H9 (cell line): ENCODE measurements at regions not wholly inside any gene's neighbourhood (a gene's known extent, or its start where the extent isn't known, plus 50 kb on each side); places are given as distances from the start of the nearest gene placed in this dataset.

Experiments
- DNase-seq: peaks from one replicate; pipeline ENCODE4 v3.0.0-alpha.2; 2017
- H2AFZ ChIP-seq: one replicate; pipeline ENCODE4 v1.6.1; 2013; ENCODE audit warnings: mild to moderate bottlenecking, low read length, control low read depth, moderate library complexity
- H2AK5ac ChIP-seq: 2 replicates; pipeline ENCODE4 v1.6.1; 2013; ENCODE audit warnings: low read length, control low read depth, mixed read lengths; ENCODE audit not compliant: insufficient read length
- H2BK120ac ChIP-seq: one replicate; pipeline ENCODE4 v1.6.1; 2013; ENCODE audit warnings: low read depth, mild to moderate bottlenecking, low read length, control low read depth, inconsistent platforms; ENCODE audit not compliant: poor library complexity, severe bottlenecking
- H2BK12ac ChIP-seq: 2 replicates; pipeline ENCODE4 v1.6.1; 2013; ENCODE audit warnings: low read length, control low read depth, mixed read lengths, low read depth; ENCODE audit not compliant: insufficient read length
- H2BK15ac ChIP-seq: 2 replicates; pipeline ENCODE4 v1.6.1; 2013; ENCODE audit warnings: low read depth, low read length, control low read depth
- H2BK20ac ChIP-seq: one replicate; pipeline ENCODE4 v1.6.1; 2013; ENCODE audit warnings: low read depth, mild to moderate bottlenecking, low read length, control low read depth, inconsistent platforms; ENCODE audit not compliant: poor library complexity, severe bottlenecking
- H2BK5ac ChIP-seq: 2 replicates; pipeline ENCODE4 v1.6.1; 2013; ENCODE audit warnings: low read length, control low read depth, mixed read lengths; ENCODE audit not compliant: insufficient read length
- H3K14ac ChIP-seq: 2 replicates; pipeline ENCODE4 v1.6.1; 2013; ENCODE audit warnings: low read length, control low read depth; ENCODE audit not compliant: insufficient read depth
- H3K18ac ChIP-seq: 2 replicates; pipeline ENCODE4 v1.6.1; 2013; ENCODE audit warnings: low read depth, mild to moderate bottlenecking, mixed read lengths, low read length, control low read depth; ENCODE audit not compliant: insufficient read length
- H3K23ac ChIP-seq: 2 replicates; pipeline ENCODE4 v1.6.1; 2013; ENCODE audit warnings: low read length, control low read depth, mixed read lengths, low read depth; ENCODE audit not compliant: insufficient read length
- H3K23me2 ChIP-seq: 2 replicates; pipeline ENCODE4 v1.6.1; 2013; ENCODE audit warnings: low read depth, mild to moderate bottlenecking, mixed read lengths, low read length, control low read depth; ENCODE audit not compliant: insufficient read length, poor library complexity, severe bottlenecking
- H3K27ac ChIP-seq: 2 replicates; pipeline ENCODE4 v1.5.1; 2013; ENCODE audit warnings: low read length, control low read depth, mixed read lengths, low read depth; ENCODE audit not compliant: insufficient read length
- H3K27me3 ChIP-seq: 2 replicates; pipeline ENCODE4 v1.6.1; 2013; ENCODE audit warnings: low read length, control low read depth, inconsistent platforms; ENCODE audit not compliant: insufficient read depth
- H3K4ac ChIP-seq: 2 replicates; pipeline ENCODE4 v1.6.1; 2013; ENCODE audit warnings: low read depth, mild to moderate bottlenecking, control low read depth, inconsistent platforms, low read length, moderate library complexity
- H3K4me1 ChIP-seq: 2 replicates; pipeline ENCODE4 v1.6.1; 2013; ENCODE audit warnings: low read length, control low read depth, inconsistent platforms; ENCODE audit not compliant: insufficient read depth
- H3K4me2 ChIP-seq: 2 replicates; pipeline ENCODE4 v1.6.1; 2013; ENCODE audit warnings: low read length, control low read depth, mixed read lengths; ENCODE audit not compliant: insufficient read length, insufficient read depth
- H3K56ac ChIP-seq: 2 replicates; pipeline ENCODE4 v1.6.1; 2013; ENCODE audit warnings: low read depth, mild to moderate bottlenecking, mixed read lengths, low read length, control low read depth; ENCODE audit not compliant: insufficient read length
- H3K79me1 ChIP-seq: 2 replicates; pipeline ENCODE4 v1.6.1; 2013; ENCODE audit warnings: low read depth, mild to moderate bottlenecking, moderate library complexity, low read length, control low read depth, inconsistent platforms; ENCODE audit not compliant: insufficient read depth, poor library complexity, severe bottlenecking
- H3K79me2 ChIP-seq: 2 replicates; pipeline ENCODE4 v1.6.1; 2013; ENCODE audit warnings: low read length, control low read depth, inconsistent platforms; ENCODE audit not compliant: insufficient read depth
- H3K9ac ChIP-seq: 2 replicates; pipeline ENCODE4 v1.6.1; 2013; ENCODE audit warnings: low read length, control low read depth, mixed read lengths; ENCODE audit not compliant: insufficient read length; ENCODE audit errors: extremely low read depth
- H3K9me3 ChIP-seq: one replicate; pipeline ENCODE4 v1.6.1; 2013; ENCODE audit warnings: low read depth, low read length, inconsistent platforms; ENCODE audit not compliant: control insufficient read depth
- H3T11ph ChIP-seq: one replicate; pipeline ENCODE4 v1.6.1; 2013; ENCODE audit warnings: mild to moderate bottlenecking, low read length, control low read depth, inconsistent platforms
- H4K20me1 ChIP-seq: one replicate; pipeline ENCODE4 v1.6.1; 2013; ENCODE audit not compliant: control insufficient read depth, insufficient read length, insufficient read depth
- H4K5ac ChIP-seq: 2 replicates; pipeline ENCODE4 v1.6.1; 2013; ENCODE audit warnings: low read depth, mild to moderate bottlenecking, mixed read lengths, low read length, control low read depth; ENCODE audit not compliant: insufficient read length
- H4K8ac ChIP-seq: replicated peaks from 2 replicates; pipeline ENCODE4 v1.6.1; 2013; ENCODE audit warnings: low read length, control low read depth, mixed read lengths, low read depth; ENCODE audit not compliant: insufficient read length
- H4K91ac ChIP-seq: 2 replicates; pipeline ENCODE4 v1.6.1; 2013; ENCODE audit warnings: low read depth, mild to moderate bottlenecking, moderate library complexity, mixed read lengths, low read length, control low read depth; ENCODE audit not compliant: insufficient read length
- H3K27ac Mint-ChIP-seq, 3 experiments: 2 replicates in 2 of 3; 3 replicates in 1 of 3; pipeline ENCODE4 v1.8.0; 2020 to 2021; ENCODE audit warnings: mixed read lengths in 3 of 3, mild to moderate bottlenecking in 1 of 3, moderate library complexity in 1 of 3
- H3K27me3 Mint-ChIP-seq: 2 replicates; pipeline ENCODE4 v1.8.0; 2021; ENCODE audit warnings: low read depth, mild to moderate bottlenecking, moderate library complexity, mixed read lengths
- H3K36me3 Mint-ChIP-seq, 3 experiments: 2 replicates in 2 of 3; 3 replicates in 1 of 3; pipeline ENCODE4 v1.8.0; 2020 to 2021; ENCODE audit warnings: low read depth in 3 of 3, mixed read lengths in 3 of 3; ENCODE audit not compliant: insufficient read depth in 1 of 3
- H3K4me1 Mint-ChIP-seq, 2 experiments: 2 replicates each; pipeline ENCODE4 v1.8.0; 2020; ENCODE audit warnings: mixed read lengths in 2 of 2
- H3K4me3 Mint-ChIP-seq, 2 experiments: 2 replicates in 1 of 2; 3 replicates in 1 of 2; pipeline ENCODE4 v1.8.0; 2020 to 2021; ENCODE audit warnings: mild to moderate bottlenecking in 2 of 2, mixed read lengths in 2 of 2, moderate library complexity in 1 of 2
- H3K9me3 Mint-ChIP-seq, 2 experiments: 2 replicates in 1 of 2; 3 replicates in 1 of 2; pipeline ENCODE4 v1.8.0; 2020; ENCODE audit warnings: mild to moderate bottlenecking in 2 of 2, mixed read lengths in 2 of 2, moderate library complexity in 1 of 2
- WGBS: extraction: QIAGEN DNeasy Blood & Tissue Kit; methylation state at CpG from one replicate; pipeline ENCODE4 v1.1.7; 2013; ENCODE audit warnings: missing lambda C conversion rate, low lambda C conversion rate, mixed read lengths; ENCODE audit not compliant: insufficient read length; ENCODE audit errors: extremely low coverage; 5-methylcytosine and 5-hydroxymethylcytosine counted together
- TF ChIP-seq, protein P1 (sequence below): fragments of 200-600 bp; sonication (generic); conservative IDR thresholded peaks from 3 replicates; pipeline ENCODE4 v1.8.0; 2021; ENCODE audit warnings: antibody characterized with exemption, mild to moderate bottlenecking

- Mint-ChIP-seq H3K4me3 (no peak overlapping the region), H3K27ac (no peak overlapping the region), H3K36me3 (no peaks in the 10 kb centered on the region; a peak in 1 of 7 replicates), H3K4me1 (peaks cover 14% of the 10 kb centered on the region in 2 experiments), H3K27me3 (no peaks in the 10 kb centered on the region), H3K9me3 (no peaks in the 10 kb centered on the region)
- no peak overlapping the region for H3K56ac ChIP-seq
- WGBS, result no CpG with 5 or more reads among the region's 7 CpGs
- H3K18ac ChIP-seq, result no peak overlapping the region
- no peak overlapping the region for H4K5ac ChIP-seq
- H3K14ac ChIP-seq, result no peak overlapping the region
- no peaks in the 10 kb centered on the region for H3K79me1 ChIP-seq
- H3K4me2 ChIP-seq, result no peak overlapping the region
- no peak overlapping the region for H3K4ac ChIP-seq
- H2BK5ac ChIP-seq, result no peak overlapping the region
- H3T11ph ChIP-seq, result no peak overlapping the region
- no peak overlapping the region for H4K8ac ChIP-seq
- no peak overlapping the region for H2AK5ac ChIP-seq
- H3K23ac ChIP-seq, result no peak overlapping the region
- no peak overlapping the region for H2BK20ac ChIP-seq
- no peaks in the 10 kb centered on the region for H3K79me2 ChIP-seq
- no peak overlapping the region for H3K27ac ChIP-seq
- H3K9me3 ChIP-seq, result no peaks in the 10 kb centered on the region
- no peak overlapping the region for H2BK15ac ChIP-seq
- no peaks in the 10 kb centered on the region for H3K27me3 ChIP-seq
- no peak overlapping the region for H2AFZ ChIP-seq
- H4K20me1 ChIP-seq, result no peaks in the 10 kb centered on the region
- H2BK120ac ChIP-seq, result no peak overlapping the region
- no peak overlapping the region for H4K91ac ChIP-seq
- H3K23me2 ChIP-seq, result no peaks in the 10 kb centered on the region
- no peak overlapping the region for H2BK12ac ChIP-seq
- peak; percentile 80 for DNase-seq
- TF ChIP-seq, protein P1, sequence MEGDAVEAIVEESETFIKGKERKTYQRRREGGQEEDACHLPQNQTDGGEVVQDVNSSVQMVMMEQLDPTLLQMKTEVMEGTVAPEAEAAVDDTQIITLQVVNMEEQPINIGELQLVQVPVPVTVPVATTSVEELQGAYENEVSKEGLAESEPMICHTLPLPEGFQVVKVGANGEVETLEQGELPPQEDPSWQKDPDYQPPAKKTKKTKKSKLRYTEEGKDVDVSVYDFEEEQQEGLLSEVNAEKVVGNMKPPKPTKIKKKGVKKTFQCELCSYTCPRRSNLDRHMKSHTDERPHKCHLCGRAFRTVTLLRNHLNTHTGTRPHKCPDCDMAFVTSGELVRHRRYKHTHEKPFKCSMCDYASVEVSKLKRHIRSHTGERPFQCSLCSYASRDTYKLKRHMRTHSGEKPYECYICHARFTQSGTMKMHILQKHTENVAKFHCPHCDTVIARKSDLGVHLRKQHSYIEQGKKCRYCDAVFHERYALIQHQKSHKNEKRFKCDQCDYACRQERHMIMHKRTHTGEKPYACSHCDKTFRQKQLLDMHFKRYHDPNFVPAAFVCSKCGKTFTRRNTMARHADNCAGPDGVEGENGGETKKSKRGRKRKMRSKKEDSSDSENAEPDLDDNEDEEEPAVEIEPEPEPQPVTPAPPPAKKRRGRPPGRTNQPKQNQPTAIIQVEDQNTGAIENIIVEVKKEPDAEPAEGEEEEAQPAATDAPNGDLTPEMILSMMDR, result peak; percentile 83
- no peak overlapping the region for H3K9ac ChIP-seq
- H3K4me1 ChIP-seq, result no peaks in the 10 kb centered on the region
Observed at GRCh38 chr3:88219138-88219792, 69.5 kb downstream of the C3orf38 start.
